Activated naive CD8-positive, alpha-beta T cell treated with anti-CD3 and anti-CD28 coated beads for 36 hours (primary cell): ENCODE measurements at regions not wholly inside any gene's neighbourhood (a gene's known extent, or its start where the extent isn't known, plus 50 kb on each side); places are given as distances from the start of the nearest gene placed in this dataset.

Source experiments
- DNase-seq: peaks from one replicate; pipeline ENCODE4 v3.0.0; 2021
- H3K27ac Mint-ChIP-seq: one replicate; pipeline ENCODE4 v1.8.0; 2022; ENCODE audit warnings: mild to moderate bottlenecking, moderate library complexity, mixed read lengths
- H3K27me3 Mint-ChIP-seq: one replicate; pipeline ENCODE4 v1.8.0; 2022; ENCODE audit warnings: mild to moderate bottlenecking, mixed read lengths
- H3K36me3 Mint-ChIP-seq: one replicate; pipeline ENCODE4 v1.8.0; 2021; ENCODE audit warnings: mild to moderate bottlenecking, mixed read lengths
- H3K4me1 Mint-ChIP-seq: one replicate; pipeline ENCODE4 v1.8.0; 2021; ENCODE audit warnings: mixed read lengths
- H3K4me3 Mint-ChIP-seq: one replicate; pipeline ENCODE4 v1.8.0; 2022; ENCODE audit warnings: mild to moderate bottlenecking, moderate library complexity, mixed read lengths
- H3K9me3 Mint-ChIP-seq: one replicate; pipeline ENCODE4 v1.8.0; 2022; ENCODE audit warnings: mixed read lengths

- Mint-ChIP-seq H3K36me3 (no peaks in the 10 kb centered on the region), H3K4me1 (no peaks in the 10 kb centered on the region), H3K27ac (no peak overlapping the region)
These were observed 69.3 kb upstream of the ATL2 start for GRCh38 chr2:38446418-38446817.

GRCh38 chr2:38444247-38444646 lies 67.2 kb upstream of the ATL2 start:
- H3K36me3 Mint-ChIP-seq, result no peaks in the 10 kb centered on the region
- H3K4me1 Mint-ChIP-seq, result peaks cover under 1% of the 10 kb centered on the region
- no peak for DNase-seq
- no peak overlapping the region for H3K4me3 Mint-ChIP-seq
- no peaks in the 10 kb centered on the region for H3K9me3 Mint-ChIP-seq
- no peak overlapping the region for H3K27ac Mint-ChIP-seq
- H3K27me3 Mint-ChIP-seq, result peaks cover 16% of the 10 kb centered on the region

More at GRCh38 chr2:38446418-38446817, 69.3 kb upstream of the ATL2 start:
- H3K4me3 Mint-ChIP-seq, result no peak overlapping the region
- no peak for DNase-seq
- H3K9me3 Mint-ChIP-seq, result no peaks in the 10 kb centered on the region
- peaks cover 7% of the 10 kb centered on the region for H3K27me3 Mint-ChIP-seq

- Mint-ChIP-seq H3K36me3 (no peaks in the 10 kb centered on the region), H3K27me3 (peaks cover 22% of the 10 kb centered on the region)
- DNase-seq, result no peak
These were observed 65.8 kb upstream of the ATL2 start for GRCh38 chr2:38442643-38443541.

DNA sequence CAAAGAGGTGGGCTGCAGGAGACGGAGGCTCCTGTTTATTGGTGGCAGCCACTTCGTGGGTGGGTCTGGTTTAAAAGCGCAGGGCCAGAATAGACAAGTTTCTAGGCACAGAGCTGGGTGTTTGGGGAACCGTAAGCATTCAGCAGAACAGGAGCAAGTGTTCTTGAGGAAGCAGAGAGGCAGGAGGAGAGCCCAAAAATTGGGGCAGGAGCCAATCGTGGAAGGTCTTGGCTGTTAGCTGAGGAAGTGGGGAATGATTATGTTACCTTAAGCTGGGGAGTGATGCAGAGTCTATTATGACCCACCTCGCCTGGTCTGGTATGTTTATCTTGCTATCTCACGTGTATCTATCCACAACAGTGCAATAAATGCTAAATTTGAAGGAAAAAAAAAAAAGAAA lies 64.3 kb upstream of the ATL2 start:
- Mint-ChIP-seq H3K36me3 (no peaks in the 10 kb centered on the region), H3K4me1 (peaks cover 11% of the 10 kb centered on the region), H3K27me3 (peaks cover 22% of the 10 kb centered on the region), H3K27ac (no peak overlapping the region), H3K9me3 (no peaks in the 10 kb centered on the region), H3K4me3 (no peak overlapping the region)
- no peak for DNase-seq

More at GRCh38 chr2:38442643-38443541, 65.8 kb upstream of the ATL2 start:
- no peak overlapping the region for H3K27ac Mint-ChIP-seq
- H3K4me3 Mint-ChIP-seq, result no peak overlapping the region
- peaks cover 11% of the 10 kb centered on the region for H3K4me1 Mint-ChIP-seq
- no peaks in the 10 kb centered on the region for H3K9me3 Mint-ChIP-seq

DNA sequence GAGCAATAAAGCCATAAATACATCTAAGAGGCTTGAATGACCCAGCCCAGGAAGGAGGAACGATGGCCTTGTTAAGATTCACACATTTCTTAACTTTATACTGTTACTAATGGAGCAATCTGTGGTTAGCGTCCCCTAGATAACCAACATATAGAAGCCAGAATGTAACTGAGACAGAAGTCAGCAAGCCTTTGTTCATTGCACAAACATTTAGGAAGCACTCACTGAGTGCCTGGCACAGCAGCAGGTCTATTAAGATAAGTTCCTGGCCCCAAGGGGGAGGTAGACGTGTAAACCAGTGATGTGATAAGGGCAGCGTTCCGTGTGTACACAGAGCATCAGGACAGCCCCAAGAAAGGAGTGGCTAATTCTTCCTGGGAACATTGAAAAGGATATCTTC lies 63.6 kb upstream of the ATL2 start:
- H3K4me3 Mint-ChIP-seq, result no peak overlapping the region
- H3K27ac Mint-ChIP-seq, result no peak overlapping the region
- H3K27me3 Mint-ChIP-seq, result peaks cover 22% of the 10 kb centered on the region
- no peak for DNase-seq
- H3K36me3 Mint-ChIP-seq, result no peaks in the 10 kb centered on the region
- H3K4me1 Mint-ChIP-seq, result peaks cover 11% of the 10 kb centered on the region
- H3K9me3 Mint-ChIP-seq, result no peaks in the 10 kb centered on the region

- no peak overlapping the region for H3K4me3 Mint-ChIP-seq
- peaks cover 22% of the 10 kb centered on the region for H3K27me3 Mint-ChIP-seq
- H3K36me3 Mint-ChIP-seq, result no peaks in the 10 kb centered on the region
- DNase-seq, result no peak
- no peaks in the 10 kb centered on the region for H3K9me3 Mint-ChIP-seq
- peaks cover 11% of the 10 kb centered on the region for H3K4me1 Mint-ChIP-seq
- H3K27ac Mint-ChIP-seq, result no peak overlapping the region
These were observed 62.8 kb upstream of the ATL2 start for GRCh38 chr2:38439863-38440262.

GRCh38 chr2:38438883-38439612 lies 62.0 kb upstream of the ATL2 start:
- no peak overlapping the region for H3K4me3 Mint-ChIP-seq
- H3K27me3 Mint-ChIP-seq, result peaks cover 27% of the 10 kb centered on the region
- peak; percentile 26 for DNase-seq
- H3K9me3 Mint-ChIP-seq, result no peaks in the 10 kb centered on the region
- H3K27ac Mint-ChIP-seq, result peak overlapping the region; percentile 76
- H3K4me1 Mint-ChIP-seq, result peaks cover 11% of the 10 kb centered on the region
- no peaks in the 10 kb centered on the region for H3K36me3 Mint-ChIP-seq

DNA sequence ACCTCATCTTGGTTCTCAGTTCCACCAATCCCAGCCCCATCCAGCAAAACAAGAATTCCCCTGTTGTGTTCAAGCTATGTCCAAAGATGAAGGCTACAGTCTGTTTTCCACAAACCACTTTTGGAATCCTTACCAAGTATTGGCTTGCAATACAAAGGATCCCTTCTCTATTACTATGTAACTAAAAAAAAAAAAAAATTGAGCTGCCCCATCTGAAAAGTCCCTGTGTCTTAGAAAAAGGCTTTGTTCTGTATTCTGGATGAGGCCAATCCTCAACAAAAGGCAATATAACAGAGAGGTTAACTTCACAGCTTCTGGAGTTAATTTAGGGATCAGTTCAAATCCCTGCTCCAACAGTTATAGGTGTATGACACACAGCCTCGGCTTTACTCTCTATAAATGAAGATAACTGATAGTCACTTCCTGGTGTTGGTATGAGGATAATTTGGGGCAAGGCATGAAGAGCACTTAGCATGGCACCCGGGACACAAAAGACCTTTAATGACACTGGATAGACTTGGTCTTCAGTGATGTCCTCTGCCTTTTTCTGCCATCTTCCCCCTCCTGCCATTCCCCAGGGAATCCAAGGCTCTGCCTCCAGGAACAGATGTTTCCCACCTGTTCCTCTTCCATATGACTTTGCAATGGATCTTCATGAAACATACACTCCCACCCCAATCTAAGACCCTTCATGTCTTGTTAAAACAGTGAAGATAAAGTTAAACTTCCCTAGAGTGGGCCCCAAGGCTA lies 61.2 kb upstream of the ATL2 start:
- no peak for DNase-seq
- no peaks in the 10 kb centered on the region for H3K9me3 Mint-ChIP-seq
- peaks cover 11% of the 10 kb centered on the region for H3K4me1 Mint-ChIP-seq
- H3K4me3 Mint-ChIP-seq, result no peak overlapping the region
- no peaks in the 10 kb centered on the region for H3K36me3 Mint-ChIP-seq
- peak overlapping the region; percentile 76 for H3K27ac Mint-ChIP-seq
- peaks cover 27% of the 10 kb centered on the region for H3K27me3 Mint-ChIP-seq

- Mint-ChIP-seq H3K27me3 (peaks cover 18% of the 10 kb centered on the region), H3K27ac (no peak overlapping the region), H3K4me1 (peaks cover 11% of the 10 kb centered on the region), H3K4me3 (no peak overlapping the region), H3K36me3 (no peaks in the 10 kb centered on the region), H3K9me3 (no peaks in the 10 kb centered on the region)
- DNase-seq, result no peak
These were observed 59.2 kb upstream of the ATL2 start for GRCh38 chr2:38436227-38436664.

- no peak overlapping the region for H3K27ac Mint-ChIP-seq
- H3K27me3 Mint-ChIP-seq, result peaks cover 14% of the 10 kb centered on the region
- H3K4me1 Mint-ChIP-seq, result peaks cover 11% of the 10 kb centered on the region
- no peaks in the 10 kb centered on the region for H3K9me3 Mint-ChIP-seq
- H3K36me3 Mint-ChIP-seq, result no peaks in the 10 kb centered on the region
- no peak overlapping the region for H3K4me3 Mint-ChIP-seq
- DNase-seq, result no peak
These were observed 58.7 kb upstream of the ATL2 start for GRCh38 chr2:38435775-38436174.

DNA sequence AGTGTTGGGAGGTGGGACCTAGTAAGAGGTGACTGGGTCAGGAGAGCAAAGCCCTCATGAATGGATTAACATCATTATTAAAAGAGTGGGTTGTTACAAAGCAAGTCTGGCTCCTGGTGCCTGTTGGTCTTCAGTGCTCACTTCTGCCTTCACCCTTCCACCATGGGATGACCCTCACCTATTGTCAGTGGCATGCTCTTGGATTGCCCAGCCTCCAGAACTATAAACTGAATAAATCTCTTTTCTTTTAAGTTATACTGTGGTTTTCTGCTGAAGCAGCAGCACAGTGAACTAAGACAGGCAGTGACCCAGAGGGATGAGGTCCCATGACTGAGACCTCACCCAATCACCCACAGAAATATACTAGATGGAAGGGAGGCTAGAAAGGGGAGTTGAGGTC lies 57.5 kb upstream of the ATL2 start:
- Mint-ChIP-seq H3K4me3 (no peak overlapping the region), H3K4me1 (peaks cover 11% of the 10 kb centered on the region), H3K36me3 (no peaks in the 10 kb centered on the region), H3K9me3 (no peaks in the 10 kb centered on the region), H3K27ac (no peak overlapping the region), H3K27me3 (peaks cover 12% of the 10 kb centered on the region)
- no peak for DNase-seq

GRCh38 chr2:38433607-38433975 lies 56.5 kb upstream of the ATL2 start:
- peaks cover 4% of the 10 kb centered on the region for H3K4me1 Mint-ChIP-seq
- H3K4me3 Mint-ChIP-seq, result no peak overlapping the region
- no peaks in the 10 kb centered on the region for H3K36me3 Mint-ChIP-seq
- DNase-seq, result no peak
- no peak overlapping the region for H3K27ac Mint-ChIP-seq
- no peaks in the 10 kb centered on the region for H3K9me3 Mint-ChIP-seq
- H3K27me3 Mint-ChIP-seq, result peaks cover 8% of the 10 kb centered on the region

DNA sequence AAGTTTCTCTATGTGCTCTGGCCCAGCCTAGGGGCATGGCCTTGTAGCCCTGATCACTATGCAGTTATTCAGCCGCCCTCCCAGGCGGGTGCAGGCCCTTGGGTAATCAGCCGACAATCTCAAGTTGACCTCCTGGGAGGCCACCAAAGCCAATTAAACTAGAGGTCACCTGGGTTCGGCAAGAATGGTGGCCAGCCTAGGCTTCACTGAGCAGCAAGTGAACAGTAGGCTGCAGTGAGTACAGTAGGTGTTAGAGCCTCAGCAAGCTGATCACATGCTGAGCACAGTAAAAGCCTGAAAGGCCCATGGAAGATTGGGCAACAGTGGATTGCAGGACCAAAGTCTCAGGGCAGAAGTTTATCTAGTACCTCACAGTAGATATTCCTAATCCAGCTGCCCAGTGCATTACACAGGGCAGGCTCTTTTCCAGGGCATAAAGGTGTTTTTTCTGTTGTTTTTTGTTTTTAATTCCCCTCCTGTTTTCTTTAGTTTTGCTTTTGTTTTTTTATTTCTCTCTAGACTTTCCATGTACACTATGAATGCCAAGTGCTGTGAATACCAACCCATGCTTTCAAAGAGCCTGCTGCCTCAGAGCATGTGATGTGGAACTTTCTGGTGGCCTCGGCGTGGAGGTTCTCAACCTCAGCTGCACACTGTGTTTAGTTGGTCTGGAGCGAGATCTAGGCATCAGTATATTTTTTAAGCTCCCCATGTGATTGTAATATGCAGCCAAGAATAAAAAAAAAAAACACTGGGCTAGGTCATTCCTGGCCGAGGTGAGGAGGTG lies 55.9 kb upstream of the ATL2 start:
- H3K27me3 Mint-ChIP-seq, result peaks cover 5% of the 10 kb centered on the region
- no peak overlapping the region for H3K4me3 Mint-ChIP-seq
- H3K9me3 Mint-ChIP-seq, result no peaks in the 10 kb centered on the region
- H3K4me1 Mint-ChIP-seq, result no peaks in the 10 kb centered on the region
- no peak overlapping the region for H3K27ac Mint-ChIP-seq
- no peaks in the 10 kb centered on the region for H3K36me3 Mint-ChIP-seq
- no peak for DNase-seq

- H3K9me3 Mint-ChIP-seq, result no peaks in the 10 kb centered on the region
- no peak overlapping the region for H3K4me3 Mint-ChIP-seq
- DNase-seq, result no peak
- no peaks in the 10 kb centered on the region for H3K4me1 Mint-ChIP-seq
- no peak overlapping the region for H3K27ac Mint-ChIP-seq
- H3K27me3 Mint-ChIP-seq, result peaks cover 5% of the 10 kb centered on the region
- H3K36me3 Mint-ChIP-seq, result no peaks in the 10 kb centered on the region
These were observed 53.6 kb upstream of the ATL2 start for GRCh38 chr2:38430597-38431207.
